NCI-H1694 (cell line): ENCODE measurements at regions not wholly inside any gene's neighbourhood (a gene's known extent, or its start where the extent isn't known, plus 50 kb on each side); places are given as distances from the start of the nearest gene placed in this dataset.
A peak's percentile ranks its signal among the peaks of the same experiment; 100 is the strongest.
"Not testable (repeated sequence)": the region's sequence is repeated elsewhere in the genome, so short reads cannot be mapped to it uniquely, and the experiment has no call there.

Experiments used
- DNase-seq: peaks from one replicate; lab custom pipeline; 2025; lab: John Stamatoyannopoulos, UW

DNA sequence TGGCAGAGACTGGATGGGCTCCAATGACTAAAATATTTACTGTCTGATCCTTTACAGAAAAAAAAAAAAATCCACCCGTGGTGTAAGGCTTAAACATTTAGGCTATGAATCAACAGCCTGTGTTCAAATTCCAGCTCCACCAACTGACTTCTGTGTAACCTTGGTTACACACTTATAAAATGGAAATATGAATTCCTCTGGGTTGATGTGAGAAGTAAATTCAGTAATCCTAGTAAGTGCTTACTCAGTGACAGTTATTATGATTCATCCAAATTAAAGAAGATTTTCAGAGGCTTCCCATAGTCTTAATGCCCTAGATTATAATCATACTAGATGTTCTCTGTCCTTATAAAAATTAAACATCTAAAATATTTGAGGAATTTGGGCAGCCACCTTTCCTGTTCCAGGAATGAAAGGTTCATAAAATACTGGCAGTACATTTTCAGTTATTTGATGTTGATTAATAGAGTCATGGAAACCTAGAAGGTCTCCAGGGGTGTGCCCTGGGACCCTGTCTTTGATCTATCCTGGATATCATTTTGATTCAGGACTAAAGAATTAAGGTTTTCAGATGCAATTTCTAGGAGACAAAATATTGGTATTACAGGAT lies 180.3 kb upstream of the ZNF217 start:
- DNase-seq = no peak

DNA sequence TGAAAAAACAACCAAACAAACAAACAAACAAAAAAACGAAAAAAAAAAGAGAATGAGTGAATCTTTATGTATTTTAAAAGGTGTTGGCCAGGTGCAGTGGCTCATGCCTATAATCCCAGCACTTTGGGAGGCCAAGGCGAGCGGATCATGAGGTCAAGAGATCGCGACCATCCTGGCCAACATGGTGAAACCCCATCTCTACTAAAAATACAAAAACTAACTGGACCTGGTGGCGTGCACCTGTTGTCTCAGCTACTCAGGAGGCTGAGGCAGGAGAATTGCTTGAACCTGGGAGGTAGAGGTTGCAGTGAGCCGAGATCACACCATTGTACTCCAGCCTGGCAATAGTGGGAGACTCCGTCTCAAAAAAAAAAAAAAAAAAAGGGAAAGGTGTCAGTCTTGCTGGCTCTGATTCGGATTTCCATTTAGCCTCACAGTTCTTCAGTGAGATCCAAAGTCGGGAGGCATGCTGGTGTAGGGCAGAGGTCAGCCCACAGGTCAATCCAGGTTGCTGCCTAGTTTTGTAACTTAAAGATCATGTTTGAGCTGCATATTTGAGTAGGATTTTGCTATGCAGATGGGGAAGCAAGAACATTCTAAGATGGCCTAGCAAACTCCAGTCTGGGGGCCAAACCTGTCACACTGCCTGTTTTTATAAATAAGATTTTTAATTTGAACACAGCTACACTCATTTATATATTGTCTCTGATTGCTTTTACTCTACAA lies 179.6 kb upstream of the ZNF217 start:
- DNase-seq = not testable (repeated sequence)

DNA sequence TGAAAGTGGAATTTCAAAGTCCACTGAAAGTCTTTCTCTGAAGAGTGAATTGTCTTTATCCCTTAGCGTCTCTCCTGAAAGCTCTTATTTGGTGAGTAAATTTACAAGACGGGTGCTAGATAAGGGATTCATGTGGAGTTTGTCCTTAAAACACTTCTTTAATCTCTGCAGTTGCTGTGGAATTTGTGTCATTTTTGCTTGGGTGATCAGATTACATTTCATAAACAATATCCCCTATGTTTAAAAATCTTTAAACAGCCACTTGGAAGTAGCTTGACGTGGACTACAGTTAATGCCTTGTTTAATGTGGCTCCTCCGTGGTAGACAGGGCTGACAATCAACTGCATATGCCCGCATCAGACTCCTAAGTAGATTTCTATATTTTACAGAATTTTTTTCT lies 175.4 kb upstream of the ZNF217 start:
- no peak for DNase-seq

DNA sequence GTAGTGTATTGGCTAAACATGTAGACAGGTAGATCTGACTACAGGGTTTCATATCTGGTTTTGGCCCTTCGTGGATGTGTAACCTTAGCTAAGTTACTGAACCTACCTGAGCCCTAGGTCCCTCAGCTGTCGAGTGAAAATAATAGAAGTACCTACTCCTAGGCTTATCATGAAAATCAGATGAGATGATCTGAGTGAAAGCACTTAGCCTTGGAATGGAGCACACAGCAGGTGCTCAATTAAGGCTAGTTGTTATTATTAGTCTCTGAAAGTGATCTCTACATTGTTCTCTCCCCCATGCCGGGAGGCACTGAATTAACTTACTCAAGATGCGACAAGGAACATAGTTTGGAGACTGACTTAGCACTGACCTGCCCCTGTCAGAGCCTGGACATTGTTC lies 174.7 kb upstream of the ZNF217 start:
- no peak for DNase-seq

DNA sequence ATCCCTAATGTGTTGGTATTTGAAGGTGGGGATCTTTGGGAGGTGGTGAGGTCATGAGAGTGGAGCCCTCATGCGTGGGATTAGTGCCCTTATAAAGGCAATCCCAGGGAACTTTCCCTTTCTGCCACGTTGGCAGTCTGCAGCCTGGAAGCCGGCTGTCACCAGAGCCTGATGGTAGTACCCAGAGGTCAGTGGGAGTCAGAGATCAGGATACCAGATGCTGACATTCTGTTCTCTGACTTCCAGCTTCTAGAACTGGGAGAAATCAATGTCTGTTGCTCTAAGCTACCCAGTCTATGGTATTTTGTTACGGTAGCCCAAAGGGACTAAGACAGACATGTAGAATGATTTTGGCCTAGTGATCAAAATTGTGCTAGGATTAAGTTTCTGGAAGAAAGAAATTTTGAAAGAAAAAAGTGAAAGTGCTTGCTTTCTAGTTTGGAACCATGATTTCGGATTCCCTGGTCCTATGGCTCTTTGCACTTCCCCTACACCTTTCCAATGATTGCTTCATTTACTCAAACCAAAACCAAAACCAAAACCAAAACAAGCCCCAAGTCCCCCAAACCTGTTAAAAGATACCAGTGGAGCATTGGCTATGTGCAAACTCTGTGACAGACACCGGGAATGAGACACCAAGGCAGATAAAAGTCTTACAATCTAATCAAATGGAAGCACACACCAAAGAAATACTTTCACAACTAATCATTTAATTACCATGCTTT lies 173.7 kb upstream of the ZNF217 start:
- no peak for DNase-seq

DNA sequence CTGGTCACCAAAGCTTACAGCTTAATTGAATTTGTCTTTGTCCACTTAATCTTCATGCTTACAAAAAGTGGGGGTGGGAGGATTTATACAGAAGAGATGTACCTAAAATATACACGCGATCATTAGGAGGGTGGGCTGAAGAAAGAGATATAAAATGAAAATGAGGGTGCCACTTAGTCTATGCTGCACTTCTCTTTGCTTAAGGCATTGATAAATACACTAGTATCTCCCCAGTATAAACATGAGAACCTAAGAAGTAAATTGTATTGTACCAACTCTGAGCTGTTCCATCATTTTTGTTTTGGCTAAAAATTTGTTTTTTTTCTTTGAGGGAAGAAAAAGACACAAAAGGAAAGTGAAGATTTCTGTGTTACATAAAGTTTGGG lies 170.8 kb upstream of the ZNF217 start:
- no peak for DNase-seq

DNA sequence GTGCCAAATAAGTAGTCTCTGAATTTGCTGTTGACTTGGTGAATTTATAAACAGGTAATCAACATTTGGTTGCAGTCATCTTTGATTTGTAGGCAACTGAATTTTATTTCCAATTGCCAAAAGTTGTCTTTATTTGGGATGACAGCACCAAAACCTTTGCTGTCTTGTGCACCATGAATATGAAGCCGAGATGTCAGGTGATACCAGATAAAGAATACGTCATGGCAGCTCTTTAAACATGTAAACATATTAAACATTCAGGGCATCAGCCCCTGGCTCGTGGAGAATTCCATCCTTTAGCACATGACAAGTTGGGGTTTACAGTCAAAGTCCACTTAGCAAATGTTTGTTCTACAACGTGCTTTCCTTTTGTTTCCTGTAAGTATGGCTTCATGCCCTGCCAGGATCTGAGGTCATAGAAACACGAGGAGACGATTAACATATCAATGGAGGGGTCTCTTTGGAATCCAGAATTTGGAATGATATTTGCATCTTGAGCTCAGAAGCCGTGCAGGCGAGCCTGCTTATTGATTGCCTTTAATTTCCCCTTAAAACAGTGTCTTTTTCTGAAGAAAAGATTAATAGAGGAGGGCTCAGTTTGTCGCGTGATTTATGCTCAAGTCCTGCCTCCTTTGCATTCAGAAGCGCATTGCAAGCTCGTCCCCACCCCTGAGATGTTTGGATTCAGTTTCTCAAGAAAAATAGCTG lies 170.2 kb upstream of the ZNF217 start:
- no peak for DNase-seq

DNA sequence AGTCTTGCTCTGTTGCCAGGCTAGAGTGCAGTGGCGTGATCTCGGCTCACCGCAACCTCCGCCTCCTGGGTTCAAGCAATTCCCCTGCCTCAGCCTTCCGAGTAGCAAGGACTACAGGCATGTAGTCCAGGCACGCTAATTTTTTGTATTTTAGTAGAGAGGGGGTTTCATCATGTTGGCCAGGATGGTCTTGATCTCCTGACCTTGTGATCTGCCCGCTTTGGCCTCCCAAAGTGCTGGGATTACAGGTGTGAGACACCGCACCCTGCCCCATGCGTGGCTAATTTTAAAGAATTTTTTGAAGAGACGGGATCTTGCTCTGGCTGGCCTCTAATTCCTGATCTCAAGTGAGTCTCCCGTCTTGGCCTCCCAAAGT lies 168.8 kb upstream of the ZNF217 start:
- not testable (repeated sequence) for DNase-seq

DNA sequence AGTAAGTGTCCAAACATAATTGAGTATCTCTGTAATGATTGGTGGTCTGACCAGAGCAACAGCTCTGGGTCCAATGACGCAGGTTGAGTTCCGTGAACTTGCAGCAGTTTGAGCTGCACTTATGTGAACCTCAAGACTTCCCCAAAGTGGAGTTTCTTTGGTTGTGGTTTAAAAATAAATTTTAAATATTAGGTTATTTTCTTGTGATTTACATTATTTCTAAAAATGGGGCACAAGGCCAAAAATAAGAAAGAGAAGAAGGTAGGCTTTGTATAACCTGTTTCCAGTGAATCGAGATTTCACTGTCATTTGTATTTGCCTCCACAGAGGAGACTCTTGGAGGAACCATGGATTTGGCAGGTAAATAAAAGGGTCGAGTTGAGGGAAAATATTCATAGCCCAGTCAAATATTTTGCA lies 166.4 kb upstream of the ZNF217 start:
- DNase-seq = no peak

DNA sequence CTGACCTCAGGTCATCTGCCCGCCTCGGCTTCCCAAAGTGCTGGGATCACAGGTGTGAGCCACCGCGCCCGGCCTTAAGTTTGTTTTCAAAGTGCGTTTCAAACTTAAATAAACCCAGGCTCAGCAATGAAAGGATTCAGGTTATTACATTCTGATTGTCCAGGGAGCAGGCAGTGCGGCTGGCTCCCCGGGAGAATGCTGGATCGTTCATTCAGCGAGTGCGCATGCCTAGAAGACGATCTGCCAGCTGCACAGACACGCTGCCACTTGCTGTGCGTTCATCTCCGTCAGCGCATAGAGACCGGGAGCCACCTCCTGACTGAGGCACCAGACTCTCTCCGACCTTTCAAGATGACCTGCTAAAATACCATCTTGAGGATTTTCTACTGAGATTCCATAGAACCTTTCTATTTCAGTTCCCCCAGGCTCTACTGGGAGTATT lies 163.9 kb upstream of the ZNF217 start:
- no peak for DNase-seq

DNA sequence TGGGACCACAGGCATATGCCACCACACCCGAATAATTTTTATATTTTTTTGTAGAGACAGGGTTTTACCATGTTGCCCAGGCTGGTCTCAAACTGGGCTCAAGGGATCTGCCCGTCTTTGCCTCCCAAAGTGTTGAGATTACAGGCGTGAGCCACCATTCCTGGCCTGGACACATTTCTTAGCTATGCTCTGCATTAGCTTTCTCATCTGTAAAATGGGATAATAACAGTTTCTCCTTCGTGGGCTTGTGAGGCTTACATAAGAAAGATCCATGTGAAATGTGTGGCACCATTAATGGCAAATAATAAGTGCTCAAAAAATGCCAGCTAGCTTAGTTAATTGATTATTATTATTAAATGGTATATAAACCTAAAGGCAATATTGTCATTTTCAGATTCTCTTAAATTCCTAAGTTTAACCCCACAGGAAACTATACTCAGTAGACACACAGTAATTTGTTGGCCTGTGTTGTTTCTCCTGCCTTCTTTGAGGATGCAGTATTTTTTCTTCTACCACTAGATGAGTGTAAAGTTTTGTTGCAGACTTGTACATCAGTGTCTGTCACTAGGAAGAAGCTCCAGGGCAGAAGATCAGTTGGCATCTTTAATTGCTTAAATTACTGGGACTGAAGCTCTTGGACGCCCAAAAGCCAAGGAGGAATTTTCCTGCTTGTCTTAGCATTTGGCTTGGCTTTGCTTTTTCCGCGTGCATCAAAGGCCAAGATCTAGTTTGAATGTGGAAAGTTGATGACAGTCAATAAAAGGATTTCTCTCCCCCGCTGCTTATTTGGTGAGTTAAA lies 162.3 kb upstream of the ZNF217 start:
- no peak for DNase-seq

DNA sequence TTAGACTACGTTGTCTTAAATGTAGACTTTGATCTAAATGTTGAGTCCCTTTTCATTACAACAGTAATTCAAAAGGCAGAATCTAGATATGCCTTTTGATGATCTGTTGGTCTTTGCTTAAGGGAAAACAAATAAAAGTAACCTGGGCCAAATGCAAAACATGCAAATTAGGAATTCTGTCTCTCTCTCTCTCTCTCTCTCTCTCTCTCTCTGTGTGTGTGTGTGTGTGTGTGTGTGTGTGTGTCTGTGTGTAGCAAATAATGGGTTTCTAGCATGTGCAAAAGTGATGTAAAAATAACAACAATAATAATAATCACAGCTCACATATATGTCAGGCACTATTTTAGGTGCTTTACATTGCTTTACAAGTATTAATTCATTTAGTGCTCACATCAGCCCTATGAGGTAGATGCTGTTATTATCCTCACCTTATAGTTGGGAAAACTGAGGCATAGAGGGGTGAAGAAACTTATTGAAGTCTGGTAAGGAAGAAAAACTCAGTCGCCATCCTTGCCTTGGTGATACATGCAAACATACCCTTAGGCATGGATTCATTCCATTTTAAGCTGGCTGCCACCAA lies 160.3 kb upstream of the ZNF217 start:
- no peak for DNase-seq

DNA sequence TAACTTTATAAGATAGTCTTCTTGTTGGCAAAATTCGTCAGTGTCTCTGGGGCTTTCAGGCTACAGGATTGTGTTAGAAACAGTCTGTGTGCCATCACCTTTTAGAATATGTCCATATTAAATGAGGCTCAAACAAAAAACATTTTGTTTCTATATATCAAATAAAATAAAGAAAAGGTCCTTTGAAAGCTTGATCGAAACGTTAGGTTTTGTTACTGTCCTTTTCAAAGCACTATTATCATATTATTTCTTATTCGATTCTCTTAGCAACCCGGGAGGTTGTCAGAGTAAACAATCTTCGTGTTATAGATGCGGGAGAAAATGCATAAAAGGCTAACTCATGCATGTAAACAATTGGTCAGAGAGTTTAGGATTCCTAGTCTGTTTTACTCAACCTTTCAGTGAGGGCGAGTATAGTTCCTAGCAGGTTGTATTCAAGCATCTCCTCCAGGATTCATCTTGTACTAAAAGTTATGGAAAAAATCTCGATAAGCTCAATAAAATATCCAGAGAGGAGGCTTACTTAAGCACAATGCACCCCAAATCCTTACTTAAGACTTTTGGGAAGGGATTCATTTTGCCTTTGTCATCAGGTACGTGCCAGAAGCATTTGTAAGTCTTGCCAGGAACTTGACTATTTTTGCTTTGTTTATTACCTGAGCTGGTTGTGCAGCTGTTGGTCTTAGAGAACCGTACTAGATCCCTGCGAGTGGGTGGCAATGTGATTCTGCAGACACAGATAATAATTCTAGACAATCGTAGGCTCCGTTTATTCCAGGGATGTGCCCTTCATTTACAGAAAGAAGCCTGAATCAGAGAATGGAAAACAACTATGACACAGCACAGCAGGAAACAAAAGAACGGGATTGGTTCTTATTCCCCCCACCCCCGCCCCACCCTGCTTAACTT lies 159.6 kb upstream of the ZNF217 start:
- no peak for DNase-seq

DNA sequence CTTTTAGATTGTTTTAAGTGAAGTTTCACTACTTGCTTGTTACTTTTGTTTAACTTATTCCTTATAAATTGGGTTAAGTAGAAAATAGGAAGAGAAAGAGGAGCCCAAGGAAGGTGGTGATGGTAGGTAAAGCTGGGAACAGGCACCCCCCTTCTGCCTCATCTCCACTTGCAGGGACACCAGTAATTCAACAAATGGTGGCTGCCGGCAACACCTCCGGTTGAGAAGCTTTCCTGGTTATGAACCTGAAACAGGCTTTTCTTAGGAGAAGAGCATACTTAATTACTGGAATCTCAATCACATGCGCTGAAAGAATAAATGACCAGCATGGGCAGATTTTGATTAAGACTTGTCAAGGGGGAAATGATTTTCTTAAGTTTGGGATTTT lies 158.9 kb upstream of the ZNF217 start:
- no peak for DNase-seq

DNA sequence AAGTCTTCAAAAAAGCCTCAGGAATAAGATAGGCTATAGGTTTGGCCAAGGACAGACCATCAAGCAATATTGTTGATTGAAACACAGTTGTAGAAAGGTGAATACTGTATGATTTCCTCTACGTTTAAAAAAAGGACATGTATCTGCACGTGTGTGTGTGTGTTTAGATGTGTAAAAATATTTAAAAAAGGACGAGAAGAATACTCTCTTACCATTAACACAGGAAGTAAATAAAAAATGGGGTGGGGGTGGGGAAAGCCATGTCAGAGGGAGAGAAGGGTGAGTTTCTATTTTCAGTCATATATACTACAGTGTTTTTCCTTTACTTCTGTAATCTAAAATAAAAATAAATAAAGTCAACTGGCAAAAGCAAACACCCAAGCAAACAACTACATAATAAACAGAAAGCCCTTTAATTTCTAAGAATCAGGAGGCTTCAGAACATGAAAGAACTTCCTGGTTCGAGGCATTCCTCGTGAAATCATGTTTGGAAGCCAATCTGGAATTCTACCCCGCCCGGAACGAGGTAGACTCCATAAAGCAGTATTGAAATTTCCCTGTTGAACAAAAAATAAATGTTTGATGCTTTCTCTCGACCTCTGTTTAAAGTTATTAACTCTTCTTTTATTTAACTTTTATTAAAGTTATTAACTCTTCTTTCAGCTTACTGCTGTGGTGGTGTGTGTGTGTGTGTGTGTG lies 158.1 kb upstream of the ZNF217 start:
- DNase-seq = no peak

DNA sequence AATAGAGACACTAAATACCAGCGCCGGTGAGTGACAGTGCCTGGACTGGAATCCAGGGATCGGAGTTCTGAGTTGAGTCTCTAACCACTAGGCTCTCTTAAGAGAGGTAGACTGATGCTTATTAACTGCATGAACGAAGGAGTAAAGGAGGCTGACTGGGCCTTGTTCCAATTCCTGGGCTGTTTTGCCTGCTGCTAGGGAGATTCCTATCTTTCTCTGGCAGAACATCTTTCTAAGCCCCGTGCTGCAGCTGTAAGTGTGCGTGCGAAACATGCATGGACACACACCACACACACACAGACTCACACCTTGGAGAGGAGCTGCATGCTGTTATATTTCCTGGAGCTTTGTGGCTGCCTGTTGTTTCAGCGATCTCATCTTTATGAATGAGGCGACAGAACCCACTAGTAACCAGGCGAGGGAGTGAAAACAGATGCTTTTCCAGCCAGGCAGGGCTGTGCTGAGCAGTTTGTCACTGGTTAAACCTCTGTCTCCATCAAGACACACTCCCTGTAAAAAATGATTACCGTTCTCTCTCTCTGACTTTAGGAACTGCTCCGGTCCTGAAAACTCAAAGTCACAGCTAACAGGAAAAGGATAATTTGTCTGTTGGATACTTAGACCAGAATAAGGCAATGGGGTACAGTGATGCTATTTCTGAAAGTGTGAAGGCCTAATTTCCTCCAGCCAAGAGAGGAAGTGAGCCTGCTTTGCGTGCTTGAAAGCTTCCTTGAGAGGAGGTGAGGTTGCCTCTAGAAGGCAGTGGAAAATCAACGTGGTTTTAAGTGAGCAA lies 157.4 kb upstream of the ZNF217 start:
- peak; percentile 63 for DNase-seq

DNA sequence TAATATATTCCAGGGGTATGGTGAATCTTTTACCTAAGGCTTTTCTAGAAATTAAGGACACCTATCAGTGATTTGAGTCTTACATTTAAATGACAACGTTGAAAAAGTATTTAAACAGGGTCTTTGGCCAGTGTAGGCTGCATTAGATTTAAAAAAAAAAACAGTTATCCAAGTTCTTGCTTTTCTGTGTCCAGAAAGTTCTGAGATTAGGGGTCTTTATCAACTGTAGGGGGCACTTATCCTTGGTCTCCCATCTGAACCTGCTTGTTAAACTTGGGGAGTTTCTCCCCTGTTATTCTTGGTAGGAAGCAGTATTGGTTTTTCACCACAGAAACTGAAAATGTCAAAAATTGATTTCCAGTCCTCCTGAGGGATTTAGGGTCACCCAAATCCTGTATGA lies 155.9 kb upstream of the ZNF217 start:
- DNase-seq = no peak

DNA sequence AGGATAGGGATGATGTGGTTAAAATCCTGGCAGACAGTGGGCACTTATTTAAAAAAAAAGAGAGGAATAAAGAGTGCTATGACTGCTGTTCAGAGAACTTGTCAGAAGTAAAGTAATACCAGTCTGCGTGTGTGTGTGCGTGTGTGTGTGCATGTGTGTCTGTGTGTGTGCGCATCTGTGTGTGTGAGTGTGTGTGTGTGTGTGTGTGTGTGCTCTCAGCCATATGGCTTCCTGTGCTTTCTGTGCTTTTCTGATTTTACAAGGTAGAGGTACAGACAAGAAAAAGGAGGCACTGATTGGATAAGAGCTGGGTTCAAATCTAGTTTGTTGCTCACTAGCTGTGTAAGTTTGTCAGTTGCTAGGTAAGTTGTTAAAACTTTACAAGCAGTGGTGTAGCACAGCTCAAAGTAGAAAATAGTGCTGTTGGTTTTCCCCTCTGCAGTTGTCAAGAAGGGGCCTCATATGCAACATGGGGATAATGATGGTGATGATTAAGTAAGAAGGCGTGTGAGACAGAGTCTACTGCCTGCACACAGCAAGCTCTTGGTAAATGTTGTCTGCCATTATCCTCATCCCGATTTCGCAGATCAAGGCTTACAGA lies 155.3 kb upstream of the ZNF217 start:
- DNase-seq = no peak

DNA sequence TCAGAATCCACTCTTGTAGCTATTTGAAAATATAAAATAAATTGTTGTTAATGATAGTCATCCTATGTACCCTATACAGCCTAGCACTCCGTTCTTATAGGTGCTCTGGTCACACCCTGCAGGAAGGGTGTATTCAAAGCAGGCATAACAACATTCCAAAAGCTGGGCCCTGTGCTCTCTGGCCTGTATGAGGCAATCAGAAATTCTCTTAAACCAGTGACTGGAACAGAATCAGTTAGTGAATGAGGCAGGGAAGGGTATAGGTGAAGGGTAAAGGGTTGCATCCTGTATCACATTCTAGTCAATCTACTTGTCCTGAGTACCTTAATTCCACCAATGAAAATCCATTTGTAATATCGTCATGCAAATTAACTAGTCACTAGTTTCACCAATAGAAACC lies 154.5 kb upstream of the ZNF217 start:
- DNase-seq = no peak
